ENCODE measurements at regions not wholly inside any gene's neighbourhood (a gene's known extent, or its start where the extent isn't known, plus 50 kb on each side); places are given as distances from the start of the nearest gene placed in this dataset.
"Not testable (repeated sequence)": the region's sequence is repeated elsewhere in the genome, so short reads cannot be mapped to it uniquely, and the experiment has no call there.

DNA sequence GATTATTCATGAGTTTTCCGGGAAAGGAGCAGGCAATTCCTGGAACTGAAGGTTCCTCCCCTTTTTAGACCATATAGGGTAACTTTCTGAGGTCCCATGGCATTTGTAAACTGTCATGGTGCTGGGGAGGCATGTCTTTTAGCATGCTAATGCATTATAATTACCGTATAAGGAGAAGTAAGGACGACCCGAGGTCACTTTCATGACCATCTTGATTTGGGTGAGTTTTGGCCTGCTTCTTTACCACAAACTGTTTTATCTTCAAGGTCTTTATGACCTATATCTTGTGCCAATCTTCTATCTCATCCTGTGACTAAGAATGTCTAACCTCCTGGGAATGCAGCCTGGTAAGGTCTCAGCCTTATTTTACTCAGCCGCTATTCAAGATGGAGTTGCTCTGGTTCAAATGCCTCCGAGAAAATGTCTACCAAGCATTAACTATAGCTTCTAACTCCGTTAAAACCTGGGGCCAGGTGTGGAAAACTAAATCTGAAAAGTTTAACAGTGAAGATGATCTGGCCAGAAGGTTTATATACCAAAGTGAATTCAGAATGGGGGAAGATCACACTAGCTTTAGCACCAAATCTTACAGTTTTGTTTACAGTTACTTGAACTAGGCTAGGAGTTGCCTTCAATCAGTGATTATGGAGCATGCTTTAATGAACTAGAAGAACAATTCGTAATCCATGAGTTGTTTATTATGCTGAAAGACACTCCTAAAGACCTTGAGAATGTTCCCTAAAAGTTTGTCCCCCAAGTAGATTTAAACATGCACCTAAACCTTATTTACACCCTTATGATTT, 80.0 kb upstream of the TOP1 start:
- TF ChIP-seq, protein P1, sequence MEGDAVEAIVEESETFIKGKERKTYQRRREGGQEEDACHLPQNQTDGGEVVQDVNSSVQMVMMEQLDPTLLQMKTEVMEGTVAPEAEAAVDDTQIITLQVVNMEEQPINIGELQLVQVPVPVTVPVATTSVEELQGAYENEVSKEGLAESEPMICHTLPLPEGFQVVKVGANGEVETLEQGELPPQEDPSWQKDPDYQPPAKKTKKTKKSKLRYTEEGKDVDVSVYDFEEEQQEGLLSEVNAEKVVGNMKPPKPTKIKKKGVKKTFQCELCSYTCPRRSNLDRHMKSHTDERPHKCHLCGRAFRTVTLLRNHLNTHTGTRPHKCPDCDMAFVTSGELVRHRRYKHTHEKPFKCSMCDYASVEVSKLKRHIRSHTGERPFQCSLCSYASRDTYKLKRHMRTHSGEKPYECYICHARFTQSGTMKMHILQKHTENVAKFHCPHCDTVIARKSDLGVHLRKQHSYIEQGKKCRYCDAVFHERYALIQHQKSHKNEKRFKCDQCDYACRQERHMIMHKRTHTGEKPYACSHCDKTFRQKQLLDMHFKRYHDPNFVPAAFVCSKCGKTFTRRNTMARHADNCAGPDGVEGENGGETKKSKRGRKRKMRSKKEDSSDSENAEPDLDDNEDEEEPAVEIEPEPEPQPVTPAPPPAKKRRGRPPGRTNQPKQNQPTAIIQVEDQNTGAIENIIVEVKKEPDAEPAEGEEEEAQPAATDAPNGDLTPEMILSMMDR (conservative IDR thresholded peaks at IDR 0.05; ENCODE audit: low read depth, low read length), result no peak
- no peak overlapping the region for H3K4me3 ChIP-seq (ENCODE audit: low read length)
- DNase-seq (ENCODE audit: low read depth), result no peak

DNA sequence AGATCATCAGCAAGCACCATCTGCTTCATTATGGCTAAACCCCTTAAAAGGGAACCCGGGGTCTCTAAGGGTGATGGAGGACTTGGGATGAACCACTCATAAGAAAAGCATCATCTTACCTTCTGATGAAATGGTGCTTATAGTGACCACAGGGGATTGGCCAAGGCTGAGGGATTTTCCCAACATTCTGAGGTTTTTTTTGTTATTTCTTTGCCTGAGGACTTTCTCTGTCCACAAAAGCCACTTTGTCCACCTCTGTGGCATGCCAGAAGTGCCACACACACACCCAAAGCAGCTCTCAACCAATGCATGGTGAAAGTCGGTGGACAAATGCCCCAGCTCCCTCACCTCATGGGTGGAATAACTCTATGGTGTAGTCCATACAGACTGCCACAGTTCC, 79.3 kb upstream of the TOP1 start:
- no peak for DNase-seq (ENCODE audit: low read depth)
- no peak overlapping the region for H3K4me3 ChIP-seq (ENCODE audit: low read length)
- TF ChIP-seq, protein P1 (conservative IDR thresholded peaks at IDR 0.05; ENCODE audit: low read depth, low read length), result no peak

DNA sequence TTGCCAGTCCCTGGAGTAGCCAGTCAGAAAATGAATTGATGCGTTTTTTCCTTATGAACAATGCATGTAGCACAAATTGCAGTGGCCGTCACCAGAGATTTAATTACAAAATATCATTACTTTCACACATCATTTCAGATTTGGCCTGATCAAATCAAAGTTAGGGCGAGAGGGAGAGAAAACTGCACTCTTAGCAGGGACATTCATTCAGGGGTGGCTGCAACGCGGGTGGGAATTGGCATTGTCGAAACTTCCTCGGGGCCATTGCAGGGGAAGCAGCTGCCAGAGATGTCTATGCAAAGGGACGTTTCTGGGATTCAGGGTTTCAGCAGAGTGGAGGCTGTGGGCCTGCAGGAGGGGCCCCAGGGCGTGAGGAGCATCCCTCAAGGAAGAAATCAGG, 76.5 kb upstream of the TOP1 start:
- TF ChIP-seq, protein P1 (conservative IDR thresholded peaks at IDR 0.05; ENCODE audit: low read depth, low read length), result no peak
- no peak for DNase-seq (ENCODE audit: low read depth)
- H3K4me3 ChIP-seq (ENCODE audit: low read length), result no peak overlapping the region

DNA sequence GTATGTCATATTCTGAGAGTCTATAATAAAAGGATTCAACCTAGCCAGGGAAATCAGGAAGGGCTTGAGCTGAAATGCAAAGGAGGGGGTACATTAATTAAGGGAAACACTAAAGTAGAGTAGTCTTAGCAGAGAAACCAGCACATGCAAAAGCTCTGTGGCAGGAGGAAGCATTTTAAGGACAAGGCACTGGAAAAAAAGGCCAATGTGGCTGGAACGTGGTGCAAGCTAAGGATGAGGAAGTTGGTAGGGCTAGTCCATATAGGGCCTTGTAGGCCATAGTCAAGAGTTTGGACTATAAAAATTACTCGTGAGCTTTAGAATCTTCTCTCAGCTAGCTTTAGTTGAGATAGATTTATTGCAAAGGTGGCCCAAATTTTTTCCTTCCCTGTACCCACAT, 75.2 kb upstream of the TOP1 start:
- TF ChIP-seq, protein P1 (conservative IDR thresholded peaks at IDR 0.05; ENCODE audit: low read depth, low read length), result no peak
- H3K4me3 ChIP-seq (ENCODE audit: low read length), result no peak overlapping the region
- no peak for DNase-seq (ENCODE audit: low read depth)

DNA sequence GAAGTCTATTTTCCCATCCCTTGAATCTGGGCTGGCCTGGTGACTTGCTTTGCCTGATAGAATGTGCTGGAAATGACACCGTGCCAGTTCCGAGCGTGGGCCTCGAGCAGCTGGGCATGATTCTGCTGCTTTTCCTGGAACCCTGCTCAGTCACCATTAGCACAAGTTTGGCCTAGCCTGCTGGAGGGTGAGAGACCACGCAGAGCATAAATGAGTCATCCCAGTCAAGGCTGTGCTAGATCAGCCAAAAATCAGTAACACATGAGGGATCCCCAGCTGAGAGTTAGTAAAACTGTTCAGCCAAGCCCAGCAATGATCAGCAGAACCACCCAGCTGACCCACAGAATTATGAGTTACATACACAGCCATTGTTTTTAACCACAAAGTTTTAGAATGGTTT, 74.8 kb upstream of the TOP1 start:
- H3K4me3 ChIP-seq (ENCODE audit: low read length), result no peak overlapping the region
- TF ChIP-seq, protein P1 (conservative IDR thresholded peaks at IDR 0.05; ENCODE audit: low read depth, low read length), result no peak
- no peak for DNase-seq (ENCODE audit: low read depth)

DNA sequence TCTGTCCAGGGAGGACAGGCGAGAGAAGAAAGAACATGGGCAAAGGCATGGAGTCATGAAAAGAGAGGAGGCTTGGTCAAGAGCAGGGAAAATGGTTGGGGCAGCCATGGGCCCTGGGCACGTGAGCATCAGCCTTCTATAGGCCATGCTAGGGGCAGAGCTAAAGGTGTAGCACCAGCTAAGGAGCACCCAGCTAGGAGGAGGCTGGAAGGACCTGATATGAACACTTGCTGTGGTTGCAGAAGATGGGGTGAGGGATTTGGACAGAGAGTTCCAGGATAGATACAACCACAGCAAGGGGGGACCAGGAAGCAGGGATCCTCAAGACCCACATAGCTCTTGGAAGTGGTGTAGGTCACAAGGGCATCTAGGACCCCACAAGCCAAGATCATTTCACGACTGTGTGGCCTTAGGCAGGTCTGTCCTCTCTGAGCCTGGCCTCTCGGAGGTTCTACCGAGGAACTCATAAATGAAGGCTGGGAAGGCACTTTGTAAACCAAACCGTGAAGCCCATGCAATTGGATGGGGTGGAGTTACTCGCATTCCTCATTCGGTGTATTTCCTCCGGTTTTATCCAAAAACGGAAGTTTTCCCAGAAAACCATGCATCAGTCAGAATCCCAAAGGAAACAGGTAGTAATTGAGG, 74.0 kb upstream of the TOP1 start:
- no peak overlapping the region for H3K4me3 ChIP-seq (ENCODE audit: low read length)
- TF ChIP-seq, protein P1 (conservative IDR thresholded peaks at IDR 0.05; ENCODE audit: low read depth, low read length), result no peak
- no peak for DNase-seq (ENCODE audit: low read depth)

DNA sequence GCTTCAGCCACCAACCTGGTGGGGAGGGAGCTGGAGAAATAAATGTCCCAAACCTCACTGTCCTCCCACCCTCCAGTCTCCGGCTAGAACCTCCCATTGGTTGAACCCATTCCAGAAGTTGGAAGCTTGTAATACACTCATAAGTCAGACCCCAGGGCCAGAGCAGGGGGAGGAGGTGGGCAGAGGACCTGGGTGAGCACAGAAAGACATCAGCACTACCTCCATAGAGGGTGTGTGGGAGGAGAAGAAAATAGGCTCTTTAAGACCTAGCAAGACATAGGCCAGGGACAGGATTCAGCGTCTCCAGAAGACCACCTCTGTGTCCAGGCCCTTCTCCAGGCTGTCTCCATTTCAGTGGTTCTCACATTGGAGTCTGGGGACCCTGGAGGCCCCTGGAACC, 73.3 kb upstream of the TOP1 start:
- no peak for DNase-seq (ENCODE audit: low read depth)
- TF ChIP-seq, protein P1 (conservative IDR thresholded peaks at IDR 0.05; ENCODE audit: low read depth, low read length), result no peak
- H3K4me3 ChIP-seq (ENCODE audit: low read length), result no peak overlapping the region

DNA sequence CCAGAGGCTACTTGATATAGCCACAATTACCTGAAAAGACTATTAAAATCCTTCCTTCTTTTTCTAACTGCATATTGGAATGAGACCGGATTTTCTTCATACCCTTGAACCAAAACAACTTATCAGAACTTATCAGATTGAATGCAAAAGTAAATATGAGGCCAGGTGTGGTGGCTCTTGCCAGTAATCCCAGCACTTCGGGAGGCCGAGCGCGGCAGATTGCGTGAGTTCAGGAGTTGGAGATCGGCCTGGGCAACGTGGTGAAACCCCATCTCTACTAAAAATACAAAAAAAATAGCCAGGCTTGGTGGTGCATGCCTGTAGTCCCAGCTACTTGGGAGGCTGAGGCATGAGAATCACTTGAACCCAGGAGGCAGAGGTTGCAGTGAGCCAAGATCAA, 72.8 kb upstream of the TOP1 start:
- DNase-seq (ENCODE audit: low read depth); H3K4me3 ChIP-seq (ENCODE audit: low read length): not testable (repeated sequence)
